ENCODE measurements at regions not wholly inside any gene's neighbourhood (a gene's known extent, or its start where the extent isn't known, plus 50 kb on each side); places are given as distances from the start of the nearest gene placed in this dataset.
"Not testable (repeated sequence)": the region's sequence is repeated elsewhere in the genome, so short reads cannot be mapped to it uniquely, and the experiment has no call there.

GRCh38 chr5:58197875-58198274 lies 262.0 kb downstream of the PLK2 start:
- no peak for DNase-seq

- no peak for DNase-seq
These were observed 268.4 kb downstream of the PLK2 start for GRCh38 chr5:58191443-58191842.

GRCh38 chr5:58188262-58188651 lies 271.6 kb downstream of the PLK2 start:
- no peak for DNase-seq

GRCh38 chr5:58187432-58188261 lies 272.2 kb downstream of the PLK2 start:
- DNase-seq, result no peak

GRCh38 chr5:58185801-58186200 lies 274.1 kb downstream of the PLK2 start:
- DNase-seq, result no peak

GRCh38 chr5:58185397-58185796 lies 274.5 kb downstream of the PLK2 start:
- no peak for DNase-seq

- DNase-seq, result no peak
These were observed 275.0 kb downstream of the PLK2 start for GRCh38 chr5:58184910-58185309.

GRCh38 chr5:58183786-58184085 lies 276.1 kb downstream of the PLK2 start:
- DNase-seq, result no peak

- DNase-seq, result no peak
These were observed 276.7 kb downstream of the PLK2 start for GRCh38 chr5:58183078-58183785.

- DNase-seq, result no peak
These were observed 277.5 kb downstream of the PLK2 start for GRCh38 chr5:58182287-58182841.

GRCh38 chr5:58181578-58182286 lies 278.2 kb downstream of the PLK2 start:
- DNase-seq, result no peak

GRCh38 chr5:58172946-58173345 lies 286.9 kb downstream of the PLK2 start:
- no peak for DNase-seq

GRCh38 chr5:58165152-58165551 lies 294.7 kb downstream of the PLK2 start:
- DNase-seq, result no peak

- not testable (repeated sequence) for DNase-seq
These were observed 298.0 kb downstream of the PLK2 start for GRCh38 chr5:58161889-58162288.

GRCh38 chr5:58156973-58157701 lies 302.7 kb downstream of the PLK2 start:
- DNase-seq, result no peak

- no peak for DNase-seq
These were observed 303.5 kb downstream of the PLK2 start for GRCh38 chr5:58156361-58156760.

- DNase-seq, result no peak
These were observed 306.6 kb downstream of the PLK2 start for GRCh38 chr5:58153255-58153654.

- DNase-seq, result no peak
These were observed 308.5 kb downstream of the PLK2 start for GRCh38 chr5:58151414-58151813.

- DNase-seq, result no peak
These were observed 309.0 kb downstream of the PLK2 start for GRCh38 chr5:58150926-58151325.

GRCh38 chr5:58149746-58150145 lies 310.1 kb downstream of the PLK2 start:
- DNase-seq, result no peak

- no peak for DNase-seq
These were observed 310.5 kb downstream of the PLK2 start for GRCh38 chr5:58149345-58149744.

GRCh38 chr5:58148254-58148775 lies 311.6 kb downstream of the PLK2 start:
- DNase-seq, result no peak
